NCI-H2227 (cell line): ENCODE measurements at regions not wholly inside any gene's neighbourhood (a gene's known extent, or its start where the extent isn't known, plus 50 kb on each side); places are given as distances from the start of the nearest gene placed in this dataset.

Source experiments
- DNase-seq: peaks from one replicate; lab custom pipeline; 2025; ENCODE audit not compliant: unreplicated experiment; lab: John Stamatoyannopoulos, UW

DNA sequence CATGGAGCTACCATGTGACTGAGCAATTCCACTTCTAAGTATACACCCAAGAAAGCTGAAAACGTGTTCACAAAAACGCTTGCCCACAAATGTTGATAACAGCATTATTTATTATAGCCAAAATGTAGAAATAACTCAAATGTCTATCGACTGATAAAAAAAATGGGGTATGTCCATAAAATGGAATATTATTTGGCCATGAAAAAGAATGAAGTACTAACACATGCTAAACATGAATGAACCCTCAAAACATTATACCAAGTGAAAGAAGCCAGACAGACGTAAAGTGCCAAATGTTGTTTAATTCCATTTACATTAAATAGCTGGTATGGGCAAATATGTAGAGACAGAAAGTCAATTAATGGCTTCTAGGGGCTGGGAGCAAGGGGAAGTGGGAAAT, 184.9 kb upstream of the IRX2 start:
- DNase-seq, result no peak

DNA sequence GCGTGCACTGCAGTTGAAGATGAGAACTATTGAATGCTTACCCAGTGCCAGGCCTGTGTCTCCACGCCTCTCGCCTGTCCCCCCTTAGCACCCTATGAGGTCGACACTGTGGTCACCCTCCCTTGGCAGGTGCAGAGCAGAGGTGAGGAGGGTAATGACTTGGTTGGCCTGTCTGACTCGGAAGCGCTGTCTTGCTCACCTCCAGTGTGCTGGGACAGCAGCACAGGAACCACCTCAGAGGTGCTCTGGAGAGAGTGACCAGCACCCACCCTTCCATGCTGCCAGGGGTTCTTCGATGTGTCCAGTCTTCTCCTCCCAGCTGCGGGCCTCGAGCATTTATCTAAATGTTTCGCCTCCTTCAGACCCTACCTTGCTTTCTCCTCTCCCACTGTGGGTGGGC, 178.3 kb upstream of the IRX2 start:
- no peak for DNase-seq

- no peak for DNase-seq
These were observed 170.2 kb upstream of the IRX2 start for GRCh38 chr5:2921651-2922050.

- no peak for DNase-seq
These were observed 169.7 kb upstream of the IRX2 start for GRCh38 chr5:2921176-2921575.

DNA sequence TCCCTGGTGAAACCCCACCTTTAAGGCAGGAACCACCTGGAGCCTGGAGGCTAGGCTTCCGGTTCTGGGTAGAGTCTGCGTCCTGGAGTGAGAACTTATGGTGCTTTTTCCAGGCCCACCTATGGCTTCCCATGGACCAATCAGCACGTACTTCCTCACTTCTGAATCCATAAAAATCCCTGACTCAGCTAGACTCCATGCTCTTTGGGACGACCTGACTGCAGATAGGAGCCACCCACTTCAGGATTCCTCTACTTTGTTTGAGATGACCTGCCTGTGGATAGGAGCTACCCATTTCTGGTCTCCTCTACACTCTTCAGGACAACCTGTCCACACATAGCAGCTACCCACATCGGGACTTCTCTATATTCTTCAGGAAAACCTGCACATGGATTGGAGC, 168.8 kb upstream of the IRX2 start:
- no peak for DNase-seq

DNA sequence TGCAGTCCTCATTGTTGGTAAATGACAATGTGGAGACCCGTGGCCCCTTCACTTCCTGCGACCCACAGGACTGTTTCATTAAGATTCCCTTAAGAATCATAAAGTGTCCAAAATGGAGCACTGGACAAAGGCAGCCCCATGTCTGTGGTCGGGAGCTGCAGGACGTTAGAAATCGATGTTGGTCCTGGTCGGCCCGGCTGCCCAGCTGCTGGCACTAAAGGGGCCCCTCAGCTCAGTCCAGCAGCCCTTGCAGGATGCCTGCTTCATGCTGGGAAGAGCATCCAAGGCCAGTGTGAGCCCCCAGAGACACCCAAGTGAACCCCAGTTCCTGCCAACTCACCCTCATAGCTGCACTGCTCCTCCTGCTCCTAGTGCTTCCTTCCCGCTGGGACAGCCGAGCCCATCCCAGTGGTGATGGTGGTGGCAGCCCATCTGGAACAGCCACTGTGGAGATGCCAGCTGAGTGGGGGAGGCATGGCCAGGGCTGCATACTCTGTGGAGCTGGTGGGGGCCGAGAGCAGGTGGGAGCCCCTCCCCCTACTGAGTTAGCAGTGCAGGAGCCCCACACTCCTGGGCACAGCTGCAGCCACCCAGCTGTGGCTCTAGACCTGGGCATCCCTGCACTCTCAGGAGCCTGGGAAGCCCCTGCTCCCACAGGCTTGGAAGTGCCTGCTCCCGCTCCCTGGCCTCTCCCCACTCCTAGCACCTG, 168.0 kb upstream of the IRX2 start:
- no peak for DNase-seq

DNA sequence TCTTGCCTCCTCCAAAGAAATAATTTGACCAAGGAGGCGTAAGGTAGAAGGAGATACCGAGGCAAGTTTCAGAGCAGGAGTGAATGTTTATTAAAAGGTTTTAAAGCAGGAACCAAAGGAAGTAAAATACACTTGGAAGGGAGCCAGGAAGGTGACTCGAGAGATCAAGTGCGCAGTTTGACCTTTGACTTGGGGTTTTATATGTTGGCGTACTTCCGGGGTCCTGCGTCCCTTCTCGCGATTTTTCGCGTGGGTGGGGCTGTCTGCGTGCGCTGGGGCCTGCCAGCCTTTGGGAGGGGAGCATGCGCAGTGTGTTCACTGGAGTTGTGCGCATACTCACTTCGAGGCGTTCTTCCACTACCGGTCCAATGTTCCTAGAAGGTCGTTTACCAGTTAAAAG, 166.0 kb upstream of the IRX2 start:
- no peak for DNase-seq

- no peak for DNase-seq
These were observed 165.6 kb upstream of the IRX2 start for GRCh38 chr5:2917093-2917492.

DNA sequence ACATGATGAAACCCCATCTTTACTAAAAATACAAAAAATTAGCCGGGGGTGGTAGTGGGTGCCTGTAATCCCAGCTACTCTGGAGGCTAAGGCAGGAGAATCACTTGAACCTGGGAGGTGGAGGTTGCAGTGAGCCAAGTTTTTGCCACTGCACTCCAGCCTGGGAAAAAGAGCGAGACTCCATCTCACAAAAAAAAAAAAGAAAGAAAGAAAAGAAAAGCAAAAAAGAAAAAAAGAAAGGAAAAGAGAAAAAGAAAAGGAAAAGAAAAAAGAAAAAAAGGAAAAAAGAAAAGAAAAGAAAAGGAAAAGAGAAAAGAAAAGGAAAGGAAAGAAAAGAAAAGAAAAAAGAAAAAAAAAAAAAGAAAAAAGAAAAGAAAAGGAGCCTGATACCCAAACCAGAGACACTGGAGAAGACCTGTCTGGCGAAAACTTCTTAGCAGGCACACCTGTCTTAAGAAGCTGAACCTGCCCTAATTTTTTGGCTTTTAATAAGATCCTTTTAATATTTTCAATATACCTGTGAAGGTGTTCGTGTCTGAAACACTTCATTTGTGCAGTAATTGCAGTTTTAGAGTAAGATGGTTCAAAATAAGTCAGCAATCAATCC, 164.7 kb upstream of the IRX2 start:
- DNase-seq, result no peak

DNA sequence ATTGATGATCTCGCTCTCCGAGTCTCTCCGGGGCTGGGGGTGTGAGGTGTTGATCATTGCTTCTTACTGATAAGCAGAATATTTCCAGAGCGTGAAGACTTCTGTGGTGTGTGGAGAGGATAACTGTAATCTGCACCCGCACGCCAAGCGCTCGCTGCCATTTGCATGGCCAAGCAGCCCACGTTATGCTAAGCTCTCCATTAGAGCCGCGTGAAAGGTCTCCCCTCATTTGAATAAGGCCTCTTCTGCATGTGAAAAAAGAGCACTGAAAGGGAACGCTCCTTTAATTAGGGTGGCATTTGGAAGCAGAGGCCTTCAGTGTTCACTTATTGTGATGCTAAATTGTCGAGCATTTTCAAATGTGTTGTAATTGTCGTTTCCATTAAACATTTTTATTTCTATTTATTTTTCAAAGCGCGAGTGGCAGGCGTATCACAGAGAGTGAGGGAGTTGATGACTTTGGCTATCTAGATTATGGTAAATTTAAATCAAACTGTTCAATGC, 163.6 kb upstream of the IRX2 start:
- DNase-seq, result no peak

GRCh38 chr5:2914022-2914661, 162.7 kb upstream of the IRX2 start:
- DNase-seq, result no peak

GRCh38 chr5:2913281-2913680, 161.8 kb upstream of the IRX2 start:
- DNase-seq, result no peak

- no peak for DNase-seq
These were observed 161.3 kb upstream of the IRX2 start for GRCh38 chr5:2912741-2913140.

- DNase-seq, result no peak
These were observed 159.1 kb upstream of the IRX2 start for GRCh38 chr5:2910401-2911175.

- DNase-seq, result no peak
These were observed 157.6 kb upstream of the IRX2 start for GRCh38 chr5:2909035-2909434.

DNA sequence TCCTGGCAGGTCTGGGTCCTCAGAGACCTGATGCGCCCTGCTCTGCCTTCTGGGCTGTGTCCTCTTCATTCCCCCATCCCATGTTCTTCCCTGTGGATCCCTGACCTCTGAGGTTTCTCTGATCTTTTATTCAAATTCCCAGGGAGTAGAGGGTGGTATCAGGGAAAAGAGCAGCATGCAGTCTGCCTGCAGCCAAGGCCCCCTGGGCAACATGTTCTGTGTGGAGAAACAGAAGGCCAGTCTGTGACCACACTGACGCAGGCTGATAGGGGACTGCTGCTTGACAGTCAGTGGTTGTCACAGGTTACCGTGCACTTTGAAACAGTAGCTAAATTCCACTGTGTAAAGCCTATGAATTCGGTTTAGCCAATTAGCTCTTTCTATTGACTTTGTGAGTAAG, 156.6 kb upstream of the IRX2 start:
- no peak for DNase-seq

- no peak for DNase-seq
These were observed 155.0 kb upstream of the IRX2 start for GRCh38 chr5:2906302-2907090.

- DNase-seq, result no peak
These were observed 154.3 kb upstream of the IRX2 start for GRCh38 chr5:2905741-2906140.

DNA sequence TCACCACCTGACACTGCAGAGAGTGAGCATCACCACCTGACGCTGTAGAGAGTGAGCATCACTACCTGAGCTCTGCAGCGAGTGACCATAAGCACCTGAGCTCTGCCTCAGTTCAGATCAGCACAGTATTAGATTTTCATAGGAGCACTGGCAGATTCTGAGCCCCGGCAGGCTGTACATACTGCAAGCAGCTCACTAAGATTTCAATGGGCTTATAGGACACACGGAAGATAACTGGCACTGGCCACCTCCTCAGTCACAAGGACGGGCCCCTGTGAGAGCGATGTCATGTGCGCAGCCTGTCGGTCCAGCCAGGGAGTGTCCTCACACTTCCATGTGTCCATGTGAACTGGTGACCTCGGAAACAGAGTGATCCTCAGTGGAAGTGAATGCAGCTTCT, 153.5 kb upstream of the IRX2 start:
- DNase-seq, result no peak

- DNase-seq, result no peak
These were observed 152.9 kb upstream of the IRX2 start for GRCh38 chr5:2904399-2904798.
